ENCODE measurements at regions not wholly inside any gene's neighbourhood (a gene's known extent, or its start where the extent isn't known, plus 50 kb on each side); places are given as distances from the start of the nearest gene placed in this dataset.

- TF ChIP-seq CTCF (IDR thresholded peaks at IDR 0.05; ENCODE audit: low read length) (no peak), EZH2phosphoT487 (IDR thresholded peaks at IDR 0.05; ENCODE audit: low read length) (no peak), EZH2 (optimal IDR thresholded peaks at IDR 0.05; ENCODE audit: low read depth, low read length) (no peak)
Measured at GRCh38 chr13:72165276-72165675, 298.3 kb upstream of the DACH1 start.
